ENCODE measurements at regions not wholly inside any gene's neighbourhood (a gene's known extent, or its start where the extent isn't known, plus 50 kb on each side); places are given as distances from the start of the nearest gene placed in this dataset.

DNA sequence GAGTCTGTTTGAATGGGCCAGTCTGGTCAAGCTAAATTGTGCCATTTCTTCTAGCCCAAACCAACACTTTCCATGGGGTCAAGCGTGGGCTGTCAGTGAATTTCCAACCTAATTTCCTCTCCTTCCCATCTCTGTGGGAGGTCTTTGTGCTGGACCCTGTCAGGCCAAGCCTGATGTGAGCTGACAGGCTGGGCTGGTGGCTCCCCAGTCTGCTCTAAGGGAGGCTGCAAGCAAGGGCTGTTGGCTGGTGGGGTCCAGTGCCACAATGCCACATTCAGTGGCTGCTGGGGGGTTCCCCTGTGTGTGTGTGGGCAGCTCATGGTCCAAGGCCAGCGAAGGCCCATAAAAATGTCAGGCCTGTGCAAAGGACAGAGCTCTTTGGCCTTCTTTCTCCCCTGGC is 216.1 kb downstream of the OPA1 start:
- peaks cover 41% of the 10 kb centered on the region for H3K4me1 Mint-ChIP-seq
- H3K4me3 Mint-ChIP-seq: no peak overlapping the region
- H3K9me3 Mint-ChIP-seq: no peaks in the 10 kb centered on the region
- TF ChIP-seq, protein P1, sequence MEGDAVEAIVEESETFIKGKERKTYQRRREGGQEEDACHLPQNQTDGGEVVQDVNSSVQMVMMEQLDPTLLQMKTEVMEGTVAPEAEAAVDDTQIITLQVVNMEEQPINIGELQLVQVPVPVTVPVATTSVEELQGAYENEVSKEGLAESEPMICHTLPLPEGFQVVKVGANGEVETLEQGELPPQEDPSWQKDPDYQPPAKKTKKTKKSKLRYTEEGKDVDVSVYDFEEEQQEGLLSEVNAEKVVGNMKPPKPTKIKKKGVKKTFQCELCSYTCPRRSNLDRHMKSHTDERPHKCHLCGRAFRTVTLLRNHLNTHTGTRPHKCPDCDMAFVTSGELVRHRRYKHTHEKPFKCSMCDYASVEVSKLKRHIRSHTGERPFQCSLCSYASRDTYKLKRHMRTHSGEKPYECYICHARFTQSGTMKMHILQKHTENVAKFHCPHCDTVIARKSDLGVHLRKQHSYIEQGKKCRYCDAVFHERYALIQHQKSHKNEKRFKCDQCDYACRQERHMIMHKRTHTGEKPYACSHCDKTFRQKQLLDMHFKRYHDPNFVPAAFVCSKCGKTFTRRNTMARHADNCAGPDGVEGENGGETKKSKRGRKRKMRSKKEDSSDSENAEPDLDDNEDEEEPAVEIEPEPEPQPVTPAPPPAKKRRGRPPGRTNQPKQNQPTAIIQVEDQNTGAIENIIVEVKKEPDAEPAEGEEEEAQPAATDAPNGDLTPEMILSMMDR (IDR thresholded peaks at IDR 0.05): no peak
- H3K36me3 Mint-ChIP-seq (ENCODE audit: low read depth): no peaks in the 10 kb centered on the region
- no peak overlapping the region for H3K27ac Mint-ChIP-seq
- DNase-seq: no peak
- H3K27me3 Mint-ChIP-seq (ENCODE audit: low read depth, poor library complexity): peaks cover 50% of the 10 kb centered on the region

DNA sequence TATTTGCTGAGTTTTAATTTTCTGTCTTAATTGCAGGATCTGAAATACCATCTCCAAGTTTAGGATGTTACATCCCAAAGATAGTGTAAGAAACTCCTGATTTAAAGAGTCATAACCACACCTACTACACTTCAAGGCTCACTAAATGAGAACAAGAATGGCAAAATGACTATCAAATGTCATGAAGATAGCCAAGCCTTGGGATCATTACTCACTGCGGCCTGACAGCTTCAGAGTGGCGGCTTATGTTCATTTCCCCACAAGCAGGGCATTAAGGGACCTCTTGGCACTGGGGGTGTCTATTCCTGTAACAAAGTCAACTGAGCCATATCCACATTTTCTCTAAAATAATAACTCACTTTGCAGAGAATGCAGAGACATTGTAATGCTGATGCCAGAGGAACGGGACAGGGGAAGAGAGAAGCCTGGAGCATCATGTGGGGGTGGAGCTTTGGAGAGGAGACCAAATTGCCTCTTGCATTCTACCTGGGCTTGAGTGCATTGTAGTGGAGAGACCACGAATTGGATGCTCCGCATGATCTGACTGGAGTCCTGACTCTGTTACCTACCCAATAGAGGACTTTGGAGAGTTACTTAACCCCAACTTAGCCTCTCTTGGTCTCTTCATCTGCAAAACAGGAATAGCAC is 219.2 kb downstream of the OPA1 start:
- TF ChIP-seq, protein P1 (IDR thresholded peaks at IDR 0.05): no peak
- DNase-seq: no peak
- Mint-ChIP-seq H3K36me3 (ENCODE audit: low read depth) (no peaks in the 10 kb centered on the region), H3K27ac (no peak overlapping the region), H3K4me1 (peaks cover 47% of the 10 kb centered on the region), H3K9me3 (no peaks in the 10 kb centered on the region), H3K4me3 (no peak overlapping the region), H3K27me3 (ENCODE audit: low read depth, poor library complexity) (peaks cover 57% of the 10 kb centered on the region)

DNA sequence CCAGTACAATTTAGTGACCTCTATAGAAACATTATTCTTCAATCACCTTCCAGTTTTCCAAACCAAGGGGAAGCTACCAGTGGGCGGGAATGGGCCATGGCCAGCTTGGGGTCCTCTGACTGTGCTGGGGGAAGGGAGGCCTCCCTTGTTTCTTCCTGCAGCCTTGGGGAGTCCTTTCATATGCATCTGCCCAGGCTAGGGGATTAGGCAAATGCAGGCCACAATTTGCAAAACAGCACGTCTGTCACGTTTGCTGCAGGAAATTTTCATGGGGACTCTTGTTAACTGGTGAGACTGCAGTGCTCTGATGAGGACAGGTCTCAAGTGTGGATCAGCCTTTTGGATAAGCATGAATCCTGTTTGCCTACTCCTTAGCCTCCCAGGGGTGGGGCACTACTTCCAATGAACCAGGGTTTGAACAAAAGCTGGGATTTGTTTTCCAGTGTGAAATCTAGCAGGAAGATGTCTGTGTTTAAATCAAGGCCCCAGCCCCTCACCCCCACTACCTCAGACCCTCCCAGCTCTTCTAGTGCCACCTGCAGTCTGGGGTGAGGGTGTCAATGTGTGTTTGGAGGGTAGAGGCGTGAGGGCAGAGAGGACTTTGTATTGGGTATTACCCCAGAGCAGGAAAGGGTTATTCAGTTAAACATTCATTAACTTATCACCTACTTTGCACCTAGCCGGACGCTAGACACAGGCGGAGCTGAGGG is 219.9 kb downstream of the OPA1 start:
- Mint-ChIP-seq H3K4me1 (peaks cover 54% of the 10 kb centered on the region), H3K27ac (no peak overlapping the region), H3K36me3 (ENCODE audit: low read depth) (no peaks in the 10 kb centered on the region), H3K27me3 (ENCODE audit: low read depth, poor library complexity) (peaks cover 57% of the 10 kb centered on the region), H3K9me3 (no peaks in the 10 kb centered on the region), H3K4me3 (no peak overlapping the region)
- no peak for DNase-seq
- TF ChIP-seq, protein P1 (IDR thresholded peaks at IDR 0.05): no peak

DNA sequence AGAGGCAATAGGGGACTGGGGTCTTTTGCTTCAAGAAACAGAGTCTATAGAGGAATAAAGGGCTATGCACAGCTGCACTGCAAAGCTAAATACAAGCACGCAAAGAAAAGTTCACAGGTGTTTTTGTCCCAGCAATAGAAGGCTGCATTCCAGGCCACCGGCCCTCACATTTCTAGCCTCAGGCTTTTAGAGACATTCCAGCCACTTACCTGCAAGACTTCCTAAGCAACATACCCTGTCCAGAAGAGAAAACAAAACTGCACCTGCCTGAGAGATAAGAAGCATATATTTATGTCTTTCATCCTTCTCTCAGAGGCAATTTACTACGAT is 220.5 kb downstream of the OPA1 start:
- H3K36me3 Mint-ChIP-seq (ENCODE audit: low read depth): no peaks in the 10 kb centered on the region
- TF ChIP-seq, protein P1 (IDR thresholded peaks at IDR 0.05): no peak
- peaks cover 51% of the 10 kb centered on the region for H3K4me1 Mint-ChIP-seq
- no peaks in the 10 kb centered on the region for H3K9me3 Mint-ChIP-seq
- no peak overlapping the region for H3K27ac Mint-ChIP-seq
- no peak overlapping the region for H3K4me3 Mint-ChIP-seq
- no peak for DNase-seq
- peaks cover 56% of the 10 kb centered on the region for H3K27me3 Mint-ChIP-seq (ENCODE audit: low read depth, poor library complexity)

DNA sequence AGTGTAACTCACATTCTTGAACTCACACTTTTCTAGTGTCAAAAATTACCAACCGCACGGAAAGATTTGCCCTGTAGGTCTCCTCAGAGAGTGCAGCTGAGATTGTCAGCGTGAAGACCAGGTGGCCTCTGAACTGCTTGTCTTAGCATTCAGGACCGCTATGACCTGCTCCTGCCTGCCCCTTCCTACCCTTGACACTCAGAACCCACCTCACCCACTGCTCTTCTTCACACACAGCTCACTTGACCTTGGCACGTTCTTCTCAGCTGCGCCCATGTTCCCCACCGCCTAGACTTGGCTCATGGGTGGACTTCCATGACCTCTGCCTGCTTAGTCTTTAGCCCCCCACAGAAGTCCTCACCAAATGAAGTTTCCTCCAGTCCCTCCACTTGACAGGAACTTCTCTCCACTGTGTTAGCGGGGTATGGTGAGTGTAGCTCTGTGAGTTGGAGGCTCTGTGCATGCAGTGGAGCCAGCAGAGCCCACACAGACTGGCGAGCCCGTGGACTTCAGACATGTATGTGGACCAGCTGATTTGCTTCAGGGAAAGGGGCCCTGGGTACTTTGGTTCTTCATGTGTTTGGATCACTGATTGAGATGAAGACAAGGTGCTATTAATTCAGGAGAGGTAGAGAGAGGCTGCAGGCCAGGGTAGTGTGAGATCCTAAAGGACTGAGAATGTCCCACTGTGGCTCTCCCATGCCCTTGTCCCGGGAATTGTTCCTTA is 221.3 kb downstream of the OPA1 start:
- no peaks in the 10 kb centered on the region for H3K9me3 Mint-ChIP-seq
- no peak overlapping the region for H3K27ac Mint-ChIP-seq
- no peak overlapping the region for H3K4me3 Mint-ChIP-seq
- H3K4me1 Mint-ChIP-seq: peaks cover 42% of the 10 kb centered on the region
- TF ChIP-seq, protein P1 (IDR thresholded peaks at IDR 0.05): no peak
- H3K27me3 Mint-ChIP-seq (ENCODE audit: low read depth, poor library complexity): peaks cover 59% of the 10 kb centered on the region
- H3K36me3 Mint-ChIP-seq (ENCODE audit: low read depth): no peaks in the 10 kb centered on the region
- no peak for DNase-seq

All from nephron progenitor cell (in vitro differentiated cells).